ENCODE measurements at regions not wholly inside any gene's neighbourhood (a gene's known extent, or its start where the extent isn't known, plus 50 kb on each side); places are given as distances from the start of the nearest gene placed in this dataset.

DNA sequence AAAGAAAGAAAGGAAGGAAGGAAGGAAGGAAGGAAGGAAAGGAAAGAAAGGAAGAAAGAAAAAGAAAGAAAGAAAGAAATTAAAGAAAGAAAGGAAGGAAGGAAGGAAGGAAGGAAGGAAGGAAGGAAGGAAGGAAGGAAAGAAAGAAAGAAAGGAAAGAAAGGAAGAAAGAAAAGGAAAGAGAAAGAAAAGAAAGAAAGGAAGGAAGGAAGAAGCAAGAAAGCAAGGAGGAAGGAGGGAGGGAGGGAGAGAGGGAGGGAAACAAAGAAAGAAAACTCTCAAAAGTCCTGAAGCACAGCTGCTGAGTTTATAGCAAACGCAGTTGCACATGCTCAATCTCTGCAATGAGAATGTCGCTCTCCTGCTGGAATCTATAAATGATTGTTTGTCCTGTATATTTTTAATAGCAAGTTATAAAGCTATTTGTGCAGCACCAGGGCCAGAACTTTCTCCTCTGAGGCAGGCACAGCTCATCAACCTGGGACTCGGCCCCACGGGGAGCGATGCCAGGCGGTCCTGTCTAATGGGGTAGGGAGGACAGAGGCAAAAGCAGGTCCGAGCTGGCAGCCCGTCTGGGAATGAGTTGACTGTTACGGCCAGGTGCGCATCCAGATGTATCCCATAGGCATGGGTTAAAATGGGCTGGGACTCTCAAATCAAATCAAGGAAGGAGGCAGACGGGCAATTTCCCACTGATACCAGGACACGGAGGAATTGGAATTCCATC, 118.0 kb upstream of the PFKP start:
- no peak overlapping the region for H4K5ac ChIP-seq (ENCODE audit: insufficient read length, low read depth, low read length)
- no peaks in the 10 kb centered on the region for H3K9me3 ChIP-seq (ENCODE audit: control insufficient read depth, low read depth, low read length)
- H3K79me2 ChIP-seq (ENCODE audit: insufficient read depth, low read length): no peaks in the 10 kb centered on the region
- H2AFZ ChIP-seq (ENCODE audit: low read length): no peak overlapping the region
- no peak overlapping the region for H2BK5ac ChIP-seq (ENCODE audit: insufficient read length, low read length)
- H3K79me1 ChIP-seq (ENCODE audit: insufficient read depth, low read depth, low read length, poor library complexity, severe bottlenecking): no peaks in the 10 kb centered on the region
- H4K20me1 ChIP-seq (ENCODE audit: control insufficient read depth, insufficient read depth, insufficient read length): no peaks in the 10 kb centered on the region
- TF ChIP-seq, protein P1, sequence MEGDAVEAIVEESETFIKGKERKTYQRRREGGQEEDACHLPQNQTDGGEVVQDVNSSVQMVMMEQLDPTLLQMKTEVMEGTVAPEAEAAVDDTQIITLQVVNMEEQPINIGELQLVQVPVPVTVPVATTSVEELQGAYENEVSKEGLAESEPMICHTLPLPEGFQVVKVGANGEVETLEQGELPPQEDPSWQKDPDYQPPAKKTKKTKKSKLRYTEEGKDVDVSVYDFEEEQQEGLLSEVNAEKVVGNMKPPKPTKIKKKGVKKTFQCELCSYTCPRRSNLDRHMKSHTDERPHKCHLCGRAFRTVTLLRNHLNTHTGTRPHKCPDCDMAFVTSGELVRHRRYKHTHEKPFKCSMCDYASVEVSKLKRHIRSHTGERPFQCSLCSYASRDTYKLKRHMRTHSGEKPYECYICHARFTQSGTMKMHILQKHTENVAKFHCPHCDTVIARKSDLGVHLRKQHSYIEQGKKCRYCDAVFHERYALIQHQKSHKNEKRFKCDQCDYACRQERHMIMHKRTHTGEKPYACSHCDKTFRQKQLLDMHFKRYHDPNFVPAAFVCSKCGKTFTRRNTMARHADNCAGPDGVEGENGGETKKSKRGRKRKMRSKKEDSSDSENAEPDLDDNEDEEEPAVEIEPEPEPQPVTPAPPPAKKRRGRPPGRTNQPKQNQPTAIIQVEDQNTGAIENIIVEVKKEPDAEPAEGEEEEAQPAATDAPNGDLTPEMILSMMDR (conservative IDR thresholded peaks at IDR 0.05): no peak
- no peak overlapping the region for H3K9ac ChIP-seq (ENCODE audit: extremely low read depth, insufficient read length, low read length)
- H3K4me2 ChIP-seq (ENCODE audit: insufficient read depth, insufficient read length, low read length): no peak overlapping the region
- H3K14ac ChIP-seq (ENCODE audit: insufficient read depth, low read length): no peak overlapping the region
- no peak overlapping the region for H3T11ph ChIP-seq (ENCODE audit: low read length)
- no peaks in the 10 kb centered on the region for H3K4me1 ChIP-seq (ENCODE audit: insufficient read depth, low read length)
- Mint-ChIP-seq H3K27me3 (ENCODE audit: low read depth) (peaks cover 14% of the 10 kb centered on the region), H3K36me3 (ENCODE audit: insufficient read depth in 1 of 3, low read depth in 3 of 3) (peaks cover 0 to 5% (median 0%) of the 10 kb centered on the region in 3 experiments; a peak in 3 of 7 replicates), H3K4me3 (no peak overlapping the region), H3K27ac (no peak overlapping the region), H3K9me3 (peaks cover 4 to 8% of the 10 kb centered on the region in 2 experiments; a peak in 4 of 5 replicates), H3K4me1 (peaks cover 0 to 6% of the 10 kb centered on the region in 2 experiments; a peak in 1 of 4 replicates)
- no peak overlapping the region for H3K27ac ChIP-seq (ENCODE audit: insufficient read length, low read depth, low read length)
- no peaks in the 10 kb centered on the region; the same call in 1 of the 2 replicates for H3K27me3 ChIP-seq (ENCODE audit: insufficient read depth, low read length)
- no peak overlapping the region for H2BK120ac ChIP-seq (ENCODE audit: low read depth, low read length, poor library complexity, severe bottlenecking)
- no peak overlapping the region for H2BK12ac ChIP-seq (ENCODE audit: insufficient read length, low read depth, low read length)
- DNase-seq: no peak
- H2BK20ac ChIP-seq (ENCODE audit: low read depth, low read length, poor library complexity, severe bottlenecking): no peak overlapping the region
- H4K8ac ChIP-seq (replicated peaks; ENCODE audit: insufficient read length, low read depth, low read length): no peak overlapping the region
- H3K18ac ChIP-seq (ENCODE audit: insufficient read length, low read depth, low read length): no peak overlapping the region
- H3K23ac ChIP-seq (ENCODE audit: insufficient read length, low read depth, low read length): no peak overlapping the region
- H3K23me2 ChIP-seq (ENCODE audit: insufficient read length, low read depth, low read length, poor library complexity, severe bottlenecking): no peaks in the 10 kb centered on the region
- no peak overlapping the region for H3K4ac ChIP-seq (ENCODE audit: low read depth, low read length)
- no CpG with 5 or more reads among the region's 12 CpGs for WGBS (ENCODE audit: extremely low coverage, insufficient read length, low lambda C conversion rate)
- H3K56ac ChIP-seq (ENCODE audit: insufficient read length, low read depth, low read length): no peak overlapping the region
- no peak overlapping the region for H2BK15ac ChIP-seq (ENCODE audit: low read depth, low read length)
- H2AK5ac ChIP-seq (ENCODE audit: insufficient read length, low read length): no peak overlapping the region
- no peak overlapping the region for H4K91ac ChIP-seq (ENCODE audit: insufficient read length, low read depth, low read length)
